IMR-90 (cell line): ENCODE measurements at regions not wholly inside any gene's neighbourhood (a gene's known extent, or its start where the extent isn't known, plus 50 kb on each side); places are given as distances from the start of the nearest gene placed in this dataset.

Source experiments
- ATAC-seq: fragments of 200-7000 bp; cut with Tn5 transposase; 2 replicates; pipeline ENCODE4 v1.9.1; 2020; ENCODE audit warnings: low read depth, mild to moderate bottlenecking, moderate library complexity
- BruUV-seq: library from RNA; stranded (reverse); fragments of 400-500 nt; replicated peaks from 2 replicates; lab custom pipeline; 2021; lab: Mats Ljungman, UMichigan
- CTCF ChIA-PET: fragments of 300-600 bp; formaldehyde crosslinking; extraction: SDS; loops from one replicate; lab custom pipeline; 2021; ENCODE audit warnings: antibody characterized with exemption; lab: Yijun Ruan, JAX
- POLR2A ChIA-PET: fragments of 300-600 bp; sonication (Branson Sonifier 250); formaldehyde crosslinking; loops from one replicate; lab custom pipeline; 2022; ENCODE audit warnings: antibody characterized with exemption; ENCODE audit not compliant: unreplicated experiment; lab: Charles Lee
- DNase-seq: peaks from one replicate; pipeline ENCODE4 v3.0.0; 2013
- H2AFZ ChIP-seq: replicated peaks from 2 replicates; pipeline ENCODE3; 2013; ENCODE audit warnings: low read length, mild to moderate bottlenecking; ENCODE audit not compliant: poor library complexity
- H2AK5ac ChIP-seq: 2 replicates; pipeline ENCODE4 v1.6.1; 2013; ENCODE audit warnings: low read depth, low read length, inconsistent platforms
- H2AK9ac ChIP-seq: replicated peaks from 2 replicates; pipeline ENCODE3; 2013; ENCODE audit warnings: mild to moderate bottlenecking, low read depth, low read length, moderate library complexity; ENCODE audit not compliant: poor library complexity
- H2BK120ac ChIP-seq: 2 replicates; pipeline ENCODE4 v1.6.1; 2013; ENCODE audit warnings: low read depth, low read length, inconsistent platforms
- H2BK15ac ChIP-seq: 3 replicates; pipeline ENCODE4 v1.6.1; 2013; ENCODE audit warnings: low read depth, low read length, inconsistent platforms
- H2BK20ac ChIP-seq: 2 replicates; pipeline ENCODE4 v1.6.1; 2013; ENCODE audit warnings: low read depth, mild to moderate bottlenecking, inconsistent platforms, low read length, moderate library complexity
- H2BK5ac ChIP-seq: 2 replicates; pipeline ENCODE4 v1.6.1; 2013; ENCODE audit warnings: mild to moderate bottlenecking, low read depth, low read length, inconsistent platforms; ENCODE audit not compliant: poor library complexity, severe bottlenecking
- H3K14ac ChIP-seq: replicated peaks from 2 replicates; pipeline ENCODE4 v1.6.1; 2013; ENCODE audit warnings: low read depth, low read length, inconsistent platforms
- H3K18ac ChIP-seq: 2 replicates; pipeline ENCODE4 v1.6.1; 2013; ENCODE audit warnings: low read depth, low read length, control low read depth
- H3K23ac ChIP-seq: 2 replicates; pipeline ENCODE4 v1.6.1; 2013; ENCODE audit warnings: low read depth, low read length, inconsistent platforms
- H3K27ac ChIP-seq: 2 replicates; pipeline ENCODE4 v1.5.1; 2013; ENCODE audit warnings: mild to moderate bottlenecking, control low read depth, low read length; ENCODE audit not compliant: insufficient read depth
- H3K27me3 ChIP-seq: 2 replicates; pipeline ENCODE4 v1.6.1; 2013; ENCODE audit warnings: low read length; ENCODE audit not compliant: control insufficient read depth, insufficient read depth
- H3K36me3 ChIP-seq: 2 replicates; pipeline ENCODE4 v1.6.1; 2013; ENCODE audit warnings: low read length, mixed read lengths; ENCODE audit not compliant: control insufficient read depth, insufficient read depth
- H3K4ac ChIP-seq: 2 replicates; pipeline ENCODE4 v1.6.1; 2013; ENCODE audit warnings: low read depth, low read length, inconsistent platforms
- H3K4me1 ChIP-seq: 2 replicates; pipeline ENCODE4 v1.6.1; 2013; ENCODE audit warnings: low read length, mixed read lengths; ENCODE audit not compliant: control insufficient read depth, insufficient read depth
- H3K4me2 ChIP-seq: 2 replicates; pipeline ENCODE4 v1.6.1; 2013; ENCODE audit warnings: low read depth, mild to moderate bottlenecking, control low read depth, low read length, moderate library complexity
- H3K4me3 ChIP-seq: 2 replicates; pipeline ENCODE4 v1.5.1; 2013; ENCODE audit warnings: low read depth, mild to moderate bottlenecking, control low read depth, low read length, moderate library complexity; ENCODE audit not compliant: insufficient read depth
- H3K56ac ChIP-seq: 2 replicates; pipeline ENCODE4 v1.6.1; 2013; ENCODE audit warnings: low read length, inconsistent platforms; ENCODE audit not compliant: insufficient read depth; ENCODE audit errors: extremely low read depth
- H3K79me1 ChIP-seq, 2 experiments: 2 replicates each; pipeline ENCODE4 v1.6.1; 2013; ENCODE audit warnings: low read length in 2 of 2, inconsistent platforms in 1 of 2, low read depth in 1 of 2
- H3K9ac ChIP-seq: 2 replicates; pipeline ENCODE4 v1.6.1; 2013; ENCODE audit warnings: low read depth, low read length, control low read depth
- H3K9me1 ChIP-seq: 2 replicates; pipeline ENCODE4 v1.6.1; 2013; ENCODE audit warnings: low read length, inconsistent platforms; ENCODE audit not compliant: insufficient read depth
- H3K9me3 ChIP-seq: 2 replicates; pipeline ENCODE4 v1.6.1; 2013; ENCODE audit warnings: low read length; ENCODE audit not compliant: control insufficient read depth, insufficient read depth
- H4K20me1 ChIP-seq: 2 replicates; pipeline ENCODE4 v1.6.1; 2013; ENCODE audit warnings: low read length, inconsistent platforms; ENCODE audit not compliant: insufficient read depth
- H4K5ac ChIP-seq: 2 replicates; pipeline ENCODE4 v1.6.1; 2013; ENCODE audit warnings: mild to moderate bottlenecking, low read depth, low read length, control low read depth
- H4K8ac ChIP-seq, 2 experiments: 2 replicates each; pipeline ENCODE4 v1.6.1; 2013; ENCODE audit warnings: low read depth in 2 of 2, low read length in 2 of 2, control low read depth in 1 of 2, inconsistent platforms in 1 of 2
- H4K91ac ChIP-seq: 2 replicates; pipeline ENCODE4 v1.6.1; 2013; ENCODE audit warnings: low read depth, low read length, inconsistent platforms; ENCODE audit not compliant: insufficient read depth
- ELK1 ChIP-seq: fragments of 150-350 bp; IDR thresholded peaks from 2 replicates; pipeline ENCODE4 v1.6.1; 2016; ENCODE audit warnings: low read depth, mild to moderate bottlenecking, low read length, moderate library complexity, borderline replicate concordance
- MXI1 ChIP-seq: IDR thresholded peaks from 2 replicates; pipeline ENCODE4 v1.6.1; 2012; ENCODE audit warnings: low read depth, mild to moderate bottlenecking, low read length, moderate library complexity, borderline replicate concordance
- SMC3 ChIP-seq: fragments of 150-350 bp; IDR thresholded peaks from 2 replicates; pipeline ENCODE4 v1.6.1; 2016; ENCODE audit warnings: low read depth, mild to moderate bottlenecking, antibody characterized with exemption, low read length, moderate library complexity
- USF2 ChIP-seq: fragments of 150-350 bp; IDR thresholded peaks from 2 replicates; pipeline ENCODE4 v1.6.1; 2017; ENCODE audit warnings: mild to moderate bottlenecking, antibody characterized with exemption, low read length, low read depth
- WGBS, 2 experiments: methylation state at CpG; one replicate each; pipeline versions ENCODE4 v1.1.5 to v1.1.7; 2013; ENCODE audit warnings: missing lambda C conversion rate in 2 of 2; ENCODE audit not compliant: insufficient read length in 1 of 2; ENCODE audit errors: extremely low coverage in 2 of 2; 5-methylcytosine and 5-hydroxymethylcytosine counted together
- dilution Hi-C: fragments of 300-500 bp; cut with HindIII; formaldehyde crosslinking; loops from one replicate; pipeline ENCODE4 v1.14.3; 2018; ENCODE audit warnings: low sequenced_read_pairs; ENCODE audit not compliant: unreplicated experiment
- in situ Hi-C: fragments of 300-500 bp; cut with MboI; formaldehyde crosslinking; loops from 3 replicates; pipeline ENCODE4 v1.14.3; 2019; ENCODE audit warnings: low sequenced_read_pairs, inconsistent platforms, mixed read lengths
- intact Hi-C: fragments of 100-400 bp; cut with micrococcal nuclease; formaldehyde crosslinking; loops from 2 replicates; pipeline ENCODE4 v1.10.0; 2022

- BruUV-seq: no TSS peak
- no peak overlapping the region for H3K4ac ChIP-seq
- dilution Hi-C loops: no loop called here
- H3K4me1 ChIP-seq: no peaks in the 10 kb centered on the region
- ChIA-PET POLR2A (no interaction called here), CTCF (no interaction called here)
- no peak overlapping the region for H3K14ac ChIP-seq
- DNase-seq (no peak), ATAC-seq (no peak)
- H2BK15ac ChIP-seq: no peak overlapping the region
- H4K91ac ChIP-seq: no peak overlapping the region
- no peaks in the 10 kb centered on the region for H4K20me1 ChIP-seq
- H3K4me3 ChIP-seq: no peak overlapping the region
- H3K27ac ChIP-seq: no peak overlapping the region
- WGBS, 2 experiments: no CpG with 5 or more reads among the region's 5 CpGs
- H3K23ac ChIP-seq: no peak overlapping the region
- H3K4me2 ChIP-seq: no peak overlapping the region
- no peak overlapping the region for H4K8ac ChIP-seq
- H3K9me3 ChIP-seq: peaks cover 7% of the 10 kb centered on the region; the same call in 1 of the 2 replicates
- H3K27me3 ChIP-seq: no peaks in the 10 kb centered on the region
- H3K36me3 ChIP-seq: no peaks in the 10 kb centered on the region
- H2AK9ac ChIP-seq: no peak overlapping the region
- no peak for TF ChIP-seq MXI1
- TF ChIP-seq USF2: no peak
- TF ChIP-seq ELK1: no peak
- no peak for TF ChIP-seq SMC3
- no peak overlapping the region for H2AFZ ChIP-seq
- no peaks in the 10 kb centered on the region for H3K79me1 ChIP-seq
- no peaks in the 10 kb centered on the region for H3K9me1 ChIP-seq
- no peak overlapping the region for H4K5ac ChIP-seq
- H3K18ac ChIP-seq: no peak overlapping the region
- H3K56ac ChIP-seq: no peak overlapping the region
- in situ Hi-C loops: no loop called here
- H2BK20ac ChIP-seq: no peak overlapping the region
- intact Hi-C loops: no loop called here
- H2BK5ac ChIP-seq: no peak overlapping the region
- no peak overlapping the region for H3K9ac ChIP-seq
- no peak overlapping the region for H2BK120ac ChIP-seq
- H2AK5ac ChIP-seq: no peak overlapping the region
These were observed 120.2 kb downstream of the SLC35B3 start for GRCh38 chr6:8315154-8315553.
